Ovary (tissue), 7 donors: ENCODE measurements at regions not wholly inside any gene's neighbourhood (a gene's known extent, or its start where the extent isn't known, plus 50 kb on each side); places are given as distances from the start of the nearest gene placed in this dataset.

Source experiments
- DNase-seq, 5 donors: peaks; one replicate each; pipeline ENCODE4 v3.0.0-alpha.2; 2019 to 2020
- H3K27ac ChIP-seq, 2 donors: fragments of 200-600 bp; one replicate each; pipeline versions ENCODE4 v1.5.1 to v1.8.0; 2019 to 2022
- H3K27me3 ChIP-seq: fragments of 200-600 bp; one replicate; pipeline ENCODE4 v1.8.0; 2022
- H3K36me3 ChIP-seq: fragments of 200-600 bp; sonication (generic); one replicate; pipeline ENCODE4 v1.5.1; 2019
- H3K4me1 ChIP-seq: one replicate; pipeline ENCODE4 v1.8.1; 2013; ENCODE audit warnings: mild to moderate bottlenecking, moderate library complexity; ENCODE audit not compliant: insufficient read depth
- H3K4me3 ChIP-seq: fragments of 200-600 bp; sonication (generic); one replicate; pipeline ENCODE4 v1.5.1; 2017
- H3K9me3 ChIP-seq, 2 donors: fragments of 200-600 bp in 1 of 2; sonication (generic) in 1 of 2; one replicate each; pipeline versions ENCODE4 v1.5.1 to v1.8.1; 2013 to 2019; ENCODE audit warnings: mild to moderate bottlenecking in 1 of 2, moderate library complexity in 1 of 2
- EP300 ChIP-seq: sonication (generic); formaldehyde crosslinking; IDR thresholded peaks from one replicate; pipeline ENCODE4 v1.6.1; 2017; ENCODE audit warnings: antibody characterized with exemption
- POLR2A ChIP-seq: fragments of 450-650 bp; IDR thresholded peaks from one replicate; pipeline ENCODE4 v1.6.1; 2017; ENCODE audit warnings: antibody characterized with exemption, mild to moderate bottlenecking, moderate library complexity
- WGBS, 3 donors: extraction: QIAGEN DNeasy Blood & Tissue Kit in 1 of 3; methylation state at CpG; one replicate each; pipeline versions ENCODE4 v1.1.5 to v1.1.7; 2013 to 2017; 5-methylcytosine and 5-hydroxymethylcytosine counted together
- intact Hi-C, 4 donors: fragments of 100-400 bp; cut with DNase I; formaldehyde crosslinking; loops; one replicate each; pipeline versions ENCODE4 v1.11.0 to v1.15.1; 2022 to 2023
- TF ChIP-seq, protein P1 (sequence below), 3 donors: fragments of 450-650 bp in 2 of 3; fragments of 200-600 bp in 1 of 3; IDR thresholded peaks; one replicate each; pipeline versions ENCODE4 v1.5.1 to v1.8.0; 2016 to 2022; ENCODE audit warnings: antibody characterized with exemption in 3 of 3, mild to moderate bottlenecking in 1 of 3
- donor health status: DM: no; HTN: no; CAD: no; lungs with moderate emphysema.
- donor health status: DM: no; HTN: no; CAD: no.
- donor health status: Bipolar disorder and iron deficiency.
- donor health status: DM: no; HTN: no; CAD: no.
- donor health status: DM: yes; HTN: yes; CAD: no.

DNA sequence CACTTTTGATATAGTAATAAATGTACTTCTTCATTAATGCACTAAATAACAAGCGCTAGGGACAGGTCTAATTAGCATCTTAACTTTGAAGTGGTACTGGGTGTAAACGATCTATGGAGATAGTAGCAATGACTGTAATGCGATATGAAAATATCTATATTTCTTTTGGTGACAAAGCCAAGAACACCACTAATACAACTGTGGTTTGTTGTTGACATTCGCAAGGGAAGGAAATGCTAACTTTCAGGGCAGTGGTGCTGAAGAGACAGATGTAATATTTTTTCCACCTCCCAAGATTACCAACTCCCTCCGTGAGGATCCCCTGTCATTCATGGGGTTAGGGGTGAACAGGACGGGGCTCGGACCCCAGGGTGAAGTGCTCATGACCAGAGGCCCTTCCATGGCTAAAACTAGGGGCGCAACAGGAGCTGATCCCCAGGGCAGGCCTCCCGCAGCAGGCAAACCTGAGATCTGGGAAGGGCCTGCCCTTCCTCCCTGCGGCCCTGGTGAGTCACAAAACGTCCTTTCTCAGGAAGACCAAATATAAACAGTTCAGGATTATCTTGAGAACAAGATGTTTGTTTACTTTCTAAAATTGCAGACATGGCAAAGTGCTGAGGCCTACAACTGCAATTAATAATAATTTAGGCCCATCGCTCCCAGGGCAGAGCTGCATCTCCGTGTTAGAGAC lies 65.0 kb upstream of the TOX2 start:
- Histone ChIP-seq H3K27ac (peak overlapping the region in 1 of 2 donors; percentile 15), H3K4me3 (no peak overlapping the region), H3K36me3 (no peaks in the 10 kb centered on the region), H3K9me3 (no peaks in the 10 kb centered on the region), H3K4me1 (no peaks in the 10 kb centered on the region), H3K27me3 (no peaks in the 10 kb centered on the region)
- DNase-seq = peak in 4 of 5 donors; percentile 34 to 74 (median 53)
- 19 to 33% (median 23%) methylated on average over 13 of the region's 13 CpGs for WGBS, 3 donors
- intact Hi-C loops = no loop called here
- TF ChIP-seq EP300 (no peak), POLR2A (no peak)
- TF ChIP-seq, protein P1, sequence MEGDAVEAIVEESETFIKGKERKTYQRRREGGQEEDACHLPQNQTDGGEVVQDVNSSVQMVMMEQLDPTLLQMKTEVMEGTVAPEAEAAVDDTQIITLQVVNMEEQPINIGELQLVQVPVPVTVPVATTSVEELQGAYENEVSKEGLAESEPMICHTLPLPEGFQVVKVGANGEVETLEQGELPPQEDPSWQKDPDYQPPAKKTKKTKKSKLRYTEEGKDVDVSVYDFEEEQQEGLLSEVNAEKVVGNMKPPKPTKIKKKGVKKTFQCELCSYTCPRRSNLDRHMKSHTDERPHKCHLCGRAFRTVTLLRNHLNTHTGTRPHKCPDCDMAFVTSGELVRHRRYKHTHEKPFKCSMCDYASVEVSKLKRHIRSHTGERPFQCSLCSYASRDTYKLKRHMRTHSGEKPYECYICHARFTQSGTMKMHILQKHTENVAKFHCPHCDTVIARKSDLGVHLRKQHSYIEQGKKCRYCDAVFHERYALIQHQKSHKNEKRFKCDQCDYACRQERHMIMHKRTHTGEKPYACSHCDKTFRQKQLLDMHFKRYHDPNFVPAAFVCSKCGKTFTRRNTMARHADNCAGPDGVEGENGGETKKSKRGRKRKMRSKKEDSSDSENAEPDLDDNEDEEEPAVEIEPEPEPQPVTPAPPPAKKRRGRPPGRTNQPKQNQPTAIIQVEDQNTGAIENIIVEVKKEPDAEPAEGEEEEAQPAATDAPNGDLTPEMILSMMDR (IDR thresholded peaks at IDR 0.05) = no peak

DNA sequence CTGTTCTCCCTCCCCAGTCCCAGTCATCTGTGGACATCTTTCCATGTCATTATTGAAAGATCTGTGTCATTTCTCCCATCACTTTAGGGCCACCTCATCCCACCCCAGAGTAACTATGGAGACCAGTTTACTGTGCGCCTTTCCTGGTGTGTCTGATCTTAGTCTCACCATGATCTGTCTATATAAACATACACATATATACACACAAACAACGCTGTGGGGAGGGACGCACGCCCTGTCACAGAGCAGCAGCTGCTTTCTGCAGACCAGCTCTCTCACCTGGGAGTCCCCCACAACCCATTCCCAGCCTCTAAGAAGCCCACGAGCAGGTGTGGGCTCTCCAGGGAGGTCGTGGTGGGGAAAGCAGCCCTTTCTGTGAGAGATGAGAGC lies 68.1 kb upstream of the TOX2 start:
- WGBS, 3 donors = 80 to 82% (median 82%) methylated on average over 6 of the region's 6 CpGs
- intact Hi-C loops = no loop called here
- Histone ChIP-seq H3K4me3 (no peak overlapping the region), H3K27ac (no peak overlapping the region), H3K4me1 (no peaks in the 10 kb centered on the region), H3K9me3 (no peaks in the 10 kb centered on the region), H3K36me3 (no peaks in the 10 kb centered on the region), H3K27me3 (no peaks in the 10 kb centered on the region)
- no peak for DNase-seq
- TF ChIP-seq POLR2A (no peak), EP300 (no peak)
- TF ChIP-seq, protein P1 (IDR thresholded peaks at IDR 0.05) = no peak

DNA sequence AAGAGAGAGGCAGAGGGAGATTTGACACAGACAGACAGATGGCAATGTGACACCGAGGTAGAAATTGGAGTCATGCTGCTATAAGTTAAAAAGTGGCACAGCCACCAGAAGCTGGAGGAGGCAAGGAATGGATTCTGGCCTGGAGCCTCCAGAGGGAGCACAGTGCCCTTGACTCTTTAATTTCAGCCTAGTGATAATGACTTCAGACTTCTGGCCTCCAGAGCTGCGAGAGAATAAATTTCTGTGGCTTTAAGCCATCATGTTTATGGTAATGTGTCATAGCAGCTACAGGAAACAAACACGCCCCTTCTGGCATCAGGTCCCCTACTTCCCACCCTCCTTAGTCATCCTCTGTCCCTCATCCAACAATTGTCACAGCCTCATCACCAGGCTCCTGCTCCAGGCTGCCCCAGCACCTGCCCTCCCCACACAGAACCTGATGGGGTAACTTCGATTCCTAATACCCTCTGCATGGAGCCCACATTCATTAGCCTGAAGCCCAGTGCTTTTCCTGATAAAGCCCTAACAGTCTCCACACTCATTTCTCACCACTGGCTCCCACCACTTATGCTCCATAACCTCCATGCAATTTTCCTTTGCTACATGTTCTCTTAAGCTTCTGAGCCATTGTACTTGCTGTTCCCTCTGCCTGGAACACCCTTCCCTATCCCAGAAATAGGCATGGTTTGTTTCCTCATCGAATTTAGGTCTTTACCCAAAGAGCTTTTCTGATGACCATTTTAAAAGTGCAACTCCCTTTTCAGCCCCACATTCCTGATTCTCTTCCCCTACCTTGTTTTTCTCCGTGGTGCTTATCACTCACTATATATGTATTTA lies 69.7 kb upstream of the TOX2 start:
- 36 to 46% (median 40%) methylated on average over 6 of the region's 6 CpGs for WGBS, 3 donors
- no peaks in the 10 kb centered on the region for H3K9me3 ChIP-seq
- peak in 2 of 5 donors; percentile 24 to 26 for DNase-seq

DNA sequence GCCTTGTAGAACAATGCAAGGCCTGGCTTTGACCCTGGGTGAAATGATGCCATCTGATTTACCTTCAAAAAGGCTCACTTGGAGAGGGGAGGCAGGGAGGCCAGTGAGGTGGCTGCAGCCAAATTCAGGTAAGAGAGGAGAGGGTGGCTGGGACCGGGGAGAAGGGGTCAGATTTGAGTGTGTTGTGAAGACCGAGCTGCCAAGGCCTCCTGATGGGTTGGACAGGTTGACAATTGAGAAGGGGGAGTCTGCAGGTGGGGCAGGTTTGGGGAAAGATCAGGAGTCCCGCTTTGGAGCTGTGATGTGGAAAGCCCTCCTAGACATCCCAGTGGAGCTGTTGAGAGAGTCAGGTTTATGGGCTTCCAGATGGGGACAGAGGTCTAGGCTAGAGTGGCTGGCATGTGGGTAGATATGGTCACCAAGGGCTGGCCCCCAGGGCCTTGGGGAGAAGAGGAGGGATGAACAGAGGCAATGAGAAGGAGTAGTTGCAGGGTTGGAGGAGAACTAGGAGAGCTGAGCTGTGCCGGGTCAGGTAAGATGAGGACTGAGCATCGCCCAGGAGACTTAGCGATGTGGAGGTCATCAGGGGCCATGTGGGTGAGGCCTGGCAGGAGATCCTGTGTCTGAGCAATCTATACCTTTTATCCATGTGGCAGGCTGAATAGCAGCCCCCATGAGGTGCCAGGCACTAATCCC lies 70.5 kb upstream of the TOX2 start:
- Histone ChIP-seq H3K9me3 (no peaks in the 10 kb centered on the region), H3K27ac (no peak overlapping the region), H3K36me3 (no peaks in the 10 kb centered on the region), H3K4me3 (no peak overlapping the region), H3K4me1 (no peaks in the 10 kb centered on the region), H3K27me3 (no peaks in the 10 kb centered on the region)
- TF ChIP-seq, protein P1 (IDR thresholded peaks at IDR 0.05) = no peak
- TF ChIP-seq POLR2A = no peak
- no peak for TF ChIP-seq EP300
- DNase-seq = no peak
- 90% methylated on average over 6 of the region's 6 CpGs for WGBS, 3 donors
- intact Hi-C loops = no loop called here

More for the DNA sequence above, 69.7 kb upstream of the TOX2 start:
- no peaks in the 10 kb centered on the region for H3K36me3 ChIP-seq
- no peaks in the 10 kb centered on the region for H3K4me1 ChIP-seq
- H3K27ac ChIP-seq = no peak overlapping the region
- H3K27me3 ChIP-seq = no peaks in the 10 kb centered on the region
- no peak overlapping the region for H3K4me3 ChIP-seq
- intact Hi-C loops = no loop called here
- TF ChIP-seq POLR2A (no peak), EP300 (no peak)
- TF ChIP-seq, protein P1 (IDR thresholded peaks at IDR 0.05) = no peak
